Natural killer cell (primary cell): ENCODE measurements at regions not wholly inside any gene's neighbourhood (a gene's known extent, or its start where the extent isn't known, plus 50 kb on each side); places are given as distances from the start of the nearest gene placed in this dataset.

ENCODE experiments used
- ATAC-seq, 3 donors: fragments of 150-1000 bp in 2 of 3; fragments of 200-7000 bp in 1 of 3; cut with Tn5 transposase; 1 replicate in 1 of 3; 2 replicates in 2 of 3; pipeline ENCODE4 v1.10.0; 2021; ENCODE audit warnings: mild to moderate bottlenecking in 2 of 3, moderate library complexity in 2 of 3
- DNase-seq, 2 donors: peaks; one replicate each; pipeline versions ENCODE4 v3.0.0 to v3.0.0-alpha.2; 2013 to 2021; ENCODE audit warnings: mixed read lengths in 1 of 2
- H3K27ac ChIP-seq: one replicate; pipeline ENCODE4 v1.5.1; 2013; ENCODE audit warnings: mild to moderate bottlenecking, low read length
- H3K27me3 ChIP-seq: one replicate; pipeline ENCODE4 v1.6.1; 2013; ENCODE audit warnings: low read length; ENCODE audit not compliant: control insufficient read depth, insufficient read depth
- H3K36me3 ChIP-seq: one replicate; pipeline ENCODE4 v1.6.1; 2013; ENCODE audit warnings: low read length; ENCODE audit not compliant: control insufficient read depth, insufficient read depth
- H3K4me1 ChIP-seq: one replicate; pipeline ENCODE4 v1.6.1; 2013; ENCODE audit warnings: low read length; ENCODE audit not compliant: control insufficient read depth, insufficient read depth
- H3K4me3 ChIP-seq: one replicate; pipeline ENCODE4 v1.5.1; 2013; ENCODE audit warnings: low read length
- H3K9me3 ChIP-seq: one replicate; pipeline ENCODE4 v1.6.1; 2013; ENCODE audit warnings: low read length; ENCODE audit not compliant: control insufficient read depth, insufficient read depth
- H3K27ac Mint-ChIP-seq, 2 donors: one replicate each; pipeline ENCODE4 v1.8.0; 2022; ENCODE audit warnings: mild to moderate bottlenecking in 2 of 2, mixed read lengths in 2 of 2, moderate library complexity in 1 of 2
- H3K27me3 Mint-ChIP-seq, 2 donors: one replicate each; pipeline ENCODE4 v1.8.0; 2022; ENCODE audit warnings: low read depth in 2 of 2, mixed read lengths in 2 of 2
- H3K36me3 Mint-ChIP-seq: one replicate; pipeline ENCODE4 v1.8.0; 2022; ENCODE audit warnings: mixed read lengths
- H3K4me1 Mint-ChIP-seq, 2 donors: one replicate each; pipeline ENCODE4 v1.8.0; 2022; ENCODE audit warnings: mixed read lengths in 2 of 2
- H3K4me3 Mint-ChIP-seq: one replicate; pipeline ENCODE4 v1.8.0; 2022; ENCODE audit warnings: mild to moderate bottlenecking, moderate library complexity, mixed read lengths
- H3K9me3 Mint-ChIP-seq, 2 donors: one replicate each; pipeline ENCODE4 v1.8.0; 2022; ENCODE audit warnings: mixed read lengths in 2 of 2
- WGBS: methylation state at CpG from one replicate; pipeline ENCODE4 v1.1.7; 2013; ENCODE audit warnings: missing lambda C conversion rate; ENCODE audit not compliant: insufficient coverage; 5-methylcytosine and 5-hydroxymethylcytosine counted together
- intact Hi-C: fragments of 100-400 bp; cut with micrococcal nuclease; formaldehyde crosslinking; loops from one replicate; pipeline ENCODE4 v1.14.2; 2022
- TF ChIP-seq, protein P1 (sequence below): fragments of 200-600 bp; IDR thresholded peaks from one replicate; pipeline ENCODE4 v1.8.0; 2022; ENCODE audit warnings: antibody characterized with exemption

DNA sequence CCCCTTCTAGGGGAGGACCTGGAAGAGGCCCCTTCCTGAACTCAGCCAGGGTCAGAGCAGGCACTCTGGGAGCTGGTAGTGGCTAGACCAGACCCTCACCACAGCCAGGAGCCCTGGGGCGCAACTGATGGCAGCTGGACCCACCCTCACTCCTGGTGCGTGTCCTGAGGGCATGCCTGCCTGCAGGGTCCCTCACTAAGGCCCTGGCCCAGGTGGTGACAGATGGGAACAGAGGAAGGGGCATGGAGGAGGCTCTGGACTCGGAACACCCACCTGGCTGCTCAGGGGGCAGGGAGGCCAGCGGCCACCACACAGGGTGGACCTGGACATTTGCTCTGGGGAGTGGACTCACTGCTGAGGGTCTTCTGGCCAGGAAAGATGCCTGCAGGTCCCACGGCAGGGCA, 342.2 kb upstream of the SFSWAP start:
- ATAC-seq = peak in 1 of 3 donors; percentile 3
- TF ChIP-seq, protein P1, sequence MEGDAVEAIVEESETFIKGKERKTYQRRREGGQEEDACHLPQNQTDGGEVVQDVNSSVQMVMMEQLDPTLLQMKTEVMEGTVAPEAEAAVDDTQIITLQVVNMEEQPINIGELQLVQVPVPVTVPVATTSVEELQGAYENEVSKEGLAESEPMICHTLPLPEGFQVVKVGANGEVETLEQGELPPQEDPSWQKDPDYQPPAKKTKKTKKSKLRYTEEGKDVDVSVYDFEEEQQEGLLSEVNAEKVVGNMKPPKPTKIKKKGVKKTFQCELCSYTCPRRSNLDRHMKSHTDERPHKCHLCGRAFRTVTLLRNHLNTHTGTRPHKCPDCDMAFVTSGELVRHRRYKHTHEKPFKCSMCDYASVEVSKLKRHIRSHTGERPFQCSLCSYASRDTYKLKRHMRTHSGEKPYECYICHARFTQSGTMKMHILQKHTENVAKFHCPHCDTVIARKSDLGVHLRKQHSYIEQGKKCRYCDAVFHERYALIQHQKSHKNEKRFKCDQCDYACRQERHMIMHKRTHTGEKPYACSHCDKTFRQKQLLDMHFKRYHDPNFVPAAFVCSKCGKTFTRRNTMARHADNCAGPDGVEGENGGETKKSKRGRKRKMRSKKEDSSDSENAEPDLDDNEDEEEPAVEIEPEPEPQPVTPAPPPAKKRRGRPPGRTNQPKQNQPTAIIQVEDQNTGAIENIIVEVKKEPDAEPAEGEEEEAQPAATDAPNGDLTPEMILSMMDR = no peak

DNA sequence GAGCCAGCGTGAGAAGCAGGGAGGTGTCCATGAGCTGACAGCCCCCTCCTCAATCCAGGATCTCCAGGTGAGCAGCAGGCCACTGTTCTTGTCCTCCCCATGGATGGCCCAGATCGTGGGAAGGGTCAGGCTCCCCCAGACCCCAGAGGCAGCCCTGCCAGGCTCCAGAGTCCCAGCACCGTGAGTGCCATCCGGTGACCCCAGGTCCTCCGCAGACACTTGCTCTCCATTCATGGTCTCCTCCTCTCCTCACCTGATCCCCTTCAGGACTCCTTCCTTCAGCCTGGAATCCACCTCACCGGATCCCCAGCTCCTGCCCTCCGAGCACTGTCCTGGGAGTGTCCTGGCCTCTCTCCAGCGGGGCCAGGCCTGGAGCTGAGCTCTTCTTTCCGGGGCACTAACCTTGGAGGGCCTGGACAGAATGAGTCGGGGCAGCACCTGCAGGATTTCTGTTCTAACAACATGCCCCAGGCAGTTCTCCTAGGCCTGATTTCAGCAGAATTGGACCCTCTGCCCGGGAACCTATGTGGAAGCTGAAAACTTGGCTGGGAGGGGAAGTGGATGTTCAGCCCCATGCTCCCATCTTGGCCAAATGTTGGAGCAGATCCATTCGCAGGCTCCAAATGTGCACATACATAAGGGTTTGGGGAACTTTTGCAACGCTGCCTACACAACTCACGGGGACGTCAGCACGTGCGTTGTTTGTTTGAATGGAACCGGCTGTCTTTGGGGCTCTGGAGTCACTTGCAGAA, 341.6 kb upstream of the SFSWAP start:
- intact Hi-C loops = no loop called here
- no peaks in the 10 kb centered on the region for H3K36me3 ChIP-seq
- H3K27me3 ChIP-seq = no peaks in the 10 kb centered on the region
- TF ChIP-seq, protein P1 = no peak
- H3K4me3 ChIP-seq = no peak overlapping the region
- Mint-ChIP-seq H3K27ac (no peak overlapping the region), H3K27me3 (peaks cover 0 to 3% of the 10 kb centered on the region in 2 donors), H3K4me3 (no peak overlapping the region), H3K4me1 (no peaks in the 10 kb centered on the region), H3K36me3 (no peaks in the 10 kb centered on the region), H3K9me3 (no peaks in the 10 kb centered on the region)
- no peaks in the 10 kb centered on the region for H3K4me1 ChIP-seq
- WGBS = 87% methylated on average over 18 of the region's 18 CpGs
- H3K27ac ChIP-seq = no peak overlapping the region
- no peaks in the 10 kb centered on the region for H3K9me3 ChIP-seq
- no peak for ATAC-seq
- DNase-seq = peak in 1 of 2 donors; percentile 13

More for the DNA sequence above, 342.2 kb upstream of the SFSWAP start:
- H3K9me3 ChIP-seq = no peaks in the 10 kb centered on the region
- no peak overlapping the region for H3K4me3 Mint-ChIP-seq
- no peak overlapping the region for H3K27ac Mint-ChIP-seq
- peak in 1 of 2 donors; percentile 12 for DNase-seq
- no peak overlapping the region for H3K4me3 ChIP-seq
- H3K4me1 ChIP-seq = no peaks in the 10 kb centered on the region
- H3K27me3 ChIP-seq = no peaks in the 10 kb centered on the region
- peaks cover 0 to 3% of the 10 kb centered on the region in 2 donors for H3K27me3 Mint-ChIP-seq
- H3K9me3 Mint-ChIP-seq = no peaks in the 10 kb centered on the region
- H3K36me3 ChIP-seq = no peaks in the 10 kb centered on the region
- H3K36me3 Mint-ChIP-seq = no peaks in the 10 kb centered on the region
- no peak overlapping the region for H3K27ac ChIP-seq
- intact Hi-C loops = no loop called here
- H3K4me1 Mint-ChIP-seq = no peaks in the 10 kb centered on the region
- WGBS = 86% methylated on average over 5 of the region's 5 CpGs

DNA sequence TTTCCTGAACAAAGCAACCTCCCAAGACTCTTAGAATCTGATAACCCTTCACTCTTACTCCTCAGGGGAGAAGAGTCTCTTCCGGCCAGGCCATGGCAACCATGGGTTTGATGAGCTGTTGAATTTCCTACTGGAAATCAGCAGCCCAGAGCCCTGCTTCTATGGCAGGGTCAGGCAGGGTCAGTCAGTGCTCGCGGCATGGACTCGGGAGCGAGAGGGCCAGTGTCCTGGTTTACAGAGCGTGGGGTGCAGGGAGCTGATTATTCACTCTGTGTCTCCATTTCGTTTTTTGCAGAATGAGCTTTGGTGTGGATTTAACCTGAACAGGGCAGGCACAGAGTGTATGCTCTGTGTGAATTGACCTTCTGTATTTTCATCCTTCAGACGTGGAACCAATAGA, 340.6 kb upstream of the SFSWAP start:
- Mint-ChIP-seq H3K9me3 (no peaks in the 10 kb centered on the region), H3K4me1 (no peaks in the 10 kb centered on the region), H3K36me3 (no peaks in the 10 kb centered on the region), H3K27ac (no peak overlapping the region), H3K4me3 (no peak overlapping the region), H3K27me3 (peaks cover 0 to 3% of the 10 kb centered on the region in 2 donors)
- ATAC-seq = no peak
- 89% methylated on average over 8 of the region's 8 CpGs for WGBS
- Histone ChIP-seq H3K9me3 (no peaks in the 10 kb centered on the region), H3K36me3 (no peaks in the 10 kb centered on the region), H3K27ac (no peak overlapping the region), H3K4me1 (no peaks in the 10 kb centered on the region), H3K4me3 (no peak overlapping the region), H3K27me3 (no peaks in the 10 kb centered on the region)
- intact Hi-C loops = no loop called here
- no peak for DNase-seq
- TF ChIP-seq, protein P1 = no peak
